CD4-positive, alpha-beta T cell (primary cell): ENCODE measurements at regions not wholly inside any gene's neighbourhood (a gene's known extent, or its start where the extent isn't known, plus 50 kb on each side); places are given as distances from the start of the nearest gene placed in this dataset.

Source experiments
- ATAC-seq: fragments of 200-7000 bp; cut with Tn5 transposase; one replicate; pipeline ENCODE4 v1.10.0; 2022; ENCODE audit warnings: mild to moderate bottlenecking; ENCODE audit not compliant: poor library complexity
- CTCF ChIA-PET: fragments of 350-600 bp; sonication (Branson Sonifier 250); formaldehyde crosslinking; loops from one replicate; lab custom pipeline; 2021; ENCODE audit warnings: antibody characterized with exemption, inconsistent platforms; lab: Charles Lee
- POLR2A ChIA-PET: fragments of 350-600 bp; sonication (Branson Sonifier 250); formaldehyde crosslinking; loops from one replicate; lab custom pipeline; 2021; ENCODE audit warnings: antibody characterized with exemption, inconsistent platforms; lab: Charles Lee
- DNase-seq, 14 experiments: peaks; one replicate each; pipeline ENCODE4 v3.0.0-alpha.2; 2013 to 2020; ENCODE audit warnings: mixed read lengths in 2 of 14
- H3K27ac ChIP-seq, 2 donors: one replicate each; pipeline versions ENCODE4 v1.5.1 to v1.7.0; 2013; ENCODE audit warnings: low read length in 2 of 2, low read depth in 1 of 2, mild to moderate bottlenecking in 1 of 2
- H3K27me3 ChIP-seq, 2 experiments: 1 replicate in 1 of 2; 2 replicates in 1 of 2; pipeline versions ENCODE4 v1.6.1 to v1.7.0; 2013; ENCODE audit warnings: low read length in 2 of 2, control low read depth in 1 of 2, mild to moderate bottlenecking in 1 of 2, moderate library complexity in 1 of 2; ENCODE audit not compliant: insufficient read depth in 2 of 2, control insufficient read depth in 1 of 2
- H3K36me3 ChIP-seq: one replicate; pipeline ENCODE4 v1.6.1; 2013; ENCODE audit warnings: low read length, control low read depth; ENCODE audit not compliant: insufficient read depth
- H3K4me1 ChIP-seq: one replicate; pipeline ENCODE4 v1.6.1; 2013; ENCODE audit warnings: low read length, control low read depth; ENCODE audit not compliant: insufficient read depth
- H3K4me3 ChIP-seq: one replicate; pipeline ENCODE4 v1.5.1; 2013; ENCODE audit warnings: mild to moderate bottlenecking, low read length, moderate library complexity
- H3K9me3 ChIP-seq, 2 experiments: 1 replicate in 1 of 2; 2 replicates in 1 of 2; pipeline versions ENCODE4 v1.6.1 to v1.7.0; 2013; ENCODE audit warnings: low read length in 2 of 2, mild to moderate bottlenecking in 2 of 2, control low read depth in 1 of 2, moderate library complexity in 1 of 2; ENCODE audit not compliant: control insufficient read depth in 1 of 2, insufficient read depth in 1 of 2
- H3K27ac Mint-ChIP-seq: one replicate; pipeline ENCODE4 v1.8.0; 2020; ENCODE audit warnings: mixed read lengths
- H3K27me3 Mint-ChIP-seq: one replicate; pipeline ENCODE4 v1.8.0; 2021; ENCODE audit warnings: mixed read lengths
- H3K36me3 Mint-ChIP-seq: one replicate; pipeline ENCODE4 v1.8.0; 2021; ENCODE audit warnings: low read depth, mixed read lengths
- H3K4me1 Mint-ChIP-seq: one replicate; pipeline ENCODE4 v1.8.0; 2021; ENCODE audit warnings: low read depth, mixed read lengths
- H3K4me3 Mint-ChIP-seq: one replicate; pipeline ENCODE4 v1.8.0; 2020; ENCODE audit warnings: mild to moderate bottlenecking, mixed read lengths
- H3K9me3 Mint-ChIP-seq: one replicate; pipeline ENCODE4 v1.8.0; 2020; ENCODE audit warnings: mixed read lengths
- CTCF ChIP-seq: fragments of 200-600 bp; IDR thresholded peaks from one replicate; pipeline ENCODE4 v1.8.0; 2022; ENCODE audit warnings: antibody characterized with exemption, mild to moderate bottlenecking
- intact Hi-C, 2 experiments: fragments of 100-400 bp; cut with DNase I in 1 of 2; cut with micrococcal nuclease in 1 of 2; formaldehyde crosslinking; loops; one replicate each; pipeline versions ENCODE4 v1.15.1 to v1.9.0; 2023 to 2025; cut with DNase I, micrococcal nuclease

GRCh38 chr22:48897645-48898370, 929.9 kb downstream of the BRD1 start:
- POLR2A ChIA-PET, result no interaction called here
- H3K27me3 Mint-ChIP-seq, result peaks cover 15% of the 10 kb centered on the region
- intact Hi-C loops, result no loop called here
- H3K4me3 ChIP-seq, result no peak overlapping the region
- no peaks in the 10 kb centered on the region for H3K9me3 Mint-ChIP-seq
- H3K27ac ChIP-seq, result no peak overlapping the region
- peaks cover 0 to 2% of the 10 kb centered on the region in 2 experiments for H3K27me3 ChIP-seq
- ATAC-seq (no peak), DNase-seq (peak in 1 of 14 experiments; percentile 26)
- no peak overlapping the region for H3K27ac Mint-ChIP-seq
- H3K36me3 ChIP-seq, result no peaks in the 10 kb centered on the region
- CTCF ChIA-PET, result no interaction called here
- peaks cover 0 to 10% of the 10 kb centered on the region in 2 experiments for H3K9me3 ChIP-seq
- no peaks in the 10 kb centered on the region for H3K36me3 Mint-ChIP-seq
- H3K4me1 ChIP-seq, result no peaks in the 10 kb centered on the region
- no peaks in the 10 kb centered on the region for H3K4me1 Mint-ChIP-seq
- TF ChIP-seq CTCF, result no peak
- H3K4me3 Mint-ChIP-seq, result no peak overlapping the region

- CTCF ChIA-PET, result no interaction called here
- Mint-ChIP-seq H3K27me3 (peaks cover 16% of the 10 kb centered on the region), H3K9me3 (no peaks in the 10 kb centered on the region), H3K4me3 (no peak overlapping the region), H3K27ac (no peak overlapping the region), H3K4me1 (no peaks in the 10 kb centered on the region), H3K36me3 (no peaks in the 10 kb centered on the region)
- H3K4me1 ChIP-seq, result no peaks in the 10 kb centered on the region
- H3K27me3 ChIP-seq, result peaks cover 0 to 4% of the 10 kb centered on the region in 2 experiments
- no peak overlapping the region for H3K4me3 ChIP-seq
- peaks cover 1 to 7% of the 10 kb centered on the region in 2 experiments for H3K9me3 ChIP-seq
- POLR2A ChIA-PET, result no interaction called here
- H3K27ac ChIP-seq, result no peak overlapping the region
- ATAC-seq (no peak), DNase-seq (peak in 1 of 14 experiments; percentile 14)
- H3K36me3 ChIP-seq, result no peaks in the 10 kb centered on the region
- no peak for TF ChIP-seq CTCF
- intact Hi-C loops, result no loop called here
These were observed 930.7 kb downstream of the BRD1 start for GRCh38 chr22:48896766-48897644.

GRCh38 chr22:48895831-48896765, 931.6 kb downstream of the BRD1 start:
- H3K27me3 ChIP-seq, result peaks cover 0 to 4% of the 10 kb centered on the region in 2 experiments
- TF ChIP-seq CTCF, result no peak
- H3K4me3 ChIP-seq, result no peak overlapping the region
- peaks cover 16% of the 10 kb centered on the region for H3K27me3 Mint-ChIP-seq
- H3K36me3 Mint-ChIP-seq, result no peaks in the 10 kb centered on the region
- no peaks in the 10 kb centered on the region for H3K36me3 ChIP-seq
- H3K4me1 ChIP-seq, result no peaks in the 10 kb centered on the region
- DNase-seq (peak in 1 of 14 experiments; percentile 19), ATAC-seq (no peak)
- H3K27ac Mint-ChIP-seq, result no peak overlapping the region
- no peaks in the 10 kb centered on the region for H3K9me3 Mint-ChIP-seq
- intact Hi-C loops, result no loop called here
- no peak overlapping the region for H3K4me3 Mint-ChIP-seq
- H3K4me1 Mint-ChIP-seq, result no peaks in the 10 kb centered on the region
- ChIA-PET CTCF (no interaction called here), POLR2A (no interaction called here)
- H3K27ac ChIP-seq, result no peak overlapping the region
- H3K9me3 ChIP-seq, result peaks cover 7 to 13% of the 10 kb centered on the region in 2 experiments
